ENCODE measurements at regions not wholly inside any gene's neighbourhood (a gene's known extent, or its start where the extent isn't known, plus 50 kb on each side); places are given as distances from the start of the nearest gene placed in this dataset.

GRCh38 chr7:145729691-145730090, 386.9 kb upstream of the CNTNAP2 start:
- no TSS peak for BruUV-seq (replicated peaks)
- CTCF ChIA-PET (ENCODE audit: unreplicated experiment) = no interaction called here
- H3K9me3 ChIP-seq (ENCODE audit: low read length) = no peaks in the 10 kb centered on the region

GRCh38 chr7:145718129-145718528, 398.5 kb upstream of the CNTNAP2 start:
- H3K79me2 ChIP-seq (ENCODE audit: insufficient read depth, low read depth, low read length) = no peaks in the 10 kb centered on the region
- TF ChIP-seq EZH2phosphoT487 (IDR thresholded peaks at IDR 0.05; ENCODE audit: borderline replicate concordance, low read depth, low read length) = no peak
- TF ChIP-seq, protein P1, sequence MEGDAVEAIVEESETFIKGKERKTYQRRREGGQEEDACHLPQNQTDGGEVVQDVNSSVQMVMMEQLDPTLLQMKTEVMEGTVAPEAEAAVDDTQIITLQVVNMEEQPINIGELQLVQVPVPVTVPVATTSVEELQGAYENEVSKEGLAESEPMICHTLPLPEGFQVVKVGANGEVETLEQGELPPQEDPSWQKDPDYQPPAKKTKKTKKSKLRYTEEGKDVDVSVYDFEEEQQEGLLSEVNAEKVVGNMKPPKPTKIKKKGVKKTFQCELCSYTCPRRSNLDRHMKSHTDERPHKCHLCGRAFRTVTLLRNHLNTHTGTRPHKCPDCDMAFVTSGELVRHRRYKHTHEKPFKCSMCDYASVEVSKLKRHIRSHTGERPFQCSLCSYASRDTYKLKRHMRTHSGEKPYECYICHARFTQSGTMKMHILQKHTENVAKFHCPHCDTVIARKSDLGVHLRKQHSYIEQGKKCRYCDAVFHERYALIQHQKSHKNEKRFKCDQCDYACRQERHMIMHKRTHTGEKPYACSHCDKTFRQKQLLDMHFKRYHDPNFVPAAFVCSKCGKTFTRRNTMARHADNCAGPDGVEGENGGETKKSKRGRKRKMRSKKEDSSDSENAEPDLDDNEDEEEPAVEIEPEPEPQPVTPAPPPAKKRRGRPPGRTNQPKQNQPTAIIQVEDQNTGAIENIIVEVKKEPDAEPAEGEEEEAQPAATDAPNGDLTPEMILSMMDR (conservative IDR thresholded peaks at IDR 0.05; ENCODE audit: low read length) = no peak
- H3K27ac ChIP-seq (ENCODE audit: low read depth, low read length, poor library complexity, severe bottlenecking) = no peak overlapping the region
- H3K36me3 ChIP-seq (ENCODE audit: insufficient read depth, low read length) = no peaks in the 10 kb centered on the region
- no peaks in the 10 kb centered on the region for H3K4me1 ChIP-seq (ENCODE audit: insufficient read depth, low read length, poor library complexity, severe bottlenecking)
- BruUV-seq (replicated peaks) = no TSS peak
- intact Hi-C loops (cut with micrococcal nuclease; ENCODE audit: unreplicated experiment) = no loop called here
- ChIA-PET CTCF (ENCODE audit: unreplicated experiment) (no interaction called here), POLR2A (interaction anchor here (1.1 to 1.4 kb wide), 2 partner anchors 10 to 12 kb away, joined by 3 to 4 read pairs; no protein-coding TSS in a partner anchor)
- DNase-seq (ENCODE audit: low spot score) = no peak
- H3K9me2 ChIP-seq (ENCODE audit: insufficient read depth, low read length) = no peaks in the 10 kb centered on the region
- H2AFZ ChIP-seq (ENCODE audit: low read length) = 0 out of 2 replicates have a peak overlapping the region, but pooled peaks have one; percentile 11
- H3K9me3 ChIP-seq (ENCODE audit: low read length) = no peaks in the 10 kb centered on the region
- no peak overlapping the region for H3K4me2 ChIP-seq (ENCODE audit: low read length)
- no peak overlapping the region for H3K4me3 ChIP-seq (ENCODE audit: low read depth, low read length, poor library complexity, severe bottlenecking)
- no peaks in the 10 kb centered on the region for H4K20me1 ChIP-seq (ENCODE audit: insufficient read depth, low read length)

More at GRCh38 chr7:145729691-145730090, 386.9 kb upstream of the CNTNAP2 start:
- POLR2A ChIA-PET = no interaction called here
- intact Hi-C loops (cut with micrococcal nuclease; ENCODE audit: unreplicated experiment) = no loop called here
- H2AFZ ChIP-seq (ENCODE audit: low read length) = peak overlapping the region; percentile 11
- H4K20me1 ChIP-seq (ENCODE audit: insufficient read depth, low read length) = no peaks in the 10 kb centered on the region
- H3K36me3 ChIP-seq (ENCODE audit: insufficient read depth, low read length) = no peaks in the 10 kb centered on the region
- no peaks in the 10 kb centered on the region for H3K9me2 ChIP-seq (ENCODE audit: insufficient read depth, low read length)
- TF ChIP-seq, protein P1 (conservative IDR thresholded peaks at IDR 0.05; ENCODE audit: low read length) = no peak
- TF ChIP-seq EZH2phosphoT487 (IDR thresholded peaks at IDR 0.05; ENCODE audit: borderline replicate concordance, low read depth, low read length) = no peak
- H3K79me2 ChIP-seq (ENCODE audit: insufficient read depth, low read depth, low read length) = no peaks in the 10 kb centered on the region
- DNase-seq (ENCODE audit: low spot score) = no peak
- no peak overlapping the region for H3K27ac ChIP-seq (ENCODE audit: low read depth, low read length, poor library complexity, severe bottlenecking)
- H3K4me3 ChIP-seq (ENCODE audit: low read depth, low read length, poor library complexity, severe bottlenecking) = no peak overlapping the region
- H3K4me1 ChIP-seq (ENCODE audit: insufficient read depth, low read length, poor library complexity, severe bottlenecking) = no peaks in the 10 kb centered on the region
- H3K4me2 ChIP-seq (ENCODE audit: low read length) = no peak overlapping the region

GRCh38 chr7:145700488-145700887, 416.1 kb upstream of the CNTNAP2 start:
- H3K9me2 ChIP-seq (ENCODE audit: insufficient read depth, low read length) = 0 out of 2 replicates have a peak, but pooled peaks cover 4% of the 10 kb centered on the region
- DNase-seq (ENCODE audit: low spot score) = no peak
- no peaks in the 10 kb centered on the region for H3K9me3 ChIP-seq (ENCODE audit: low read length)
- H3K4me1 ChIP-seq (ENCODE audit: insufficient read depth, low read length, poor library complexity, severe bottlenecking) = no peaks in the 10 kb centered on the region
- no peak for TF ChIP-seq EZH2phosphoT487 (IDR thresholded peaks at IDR 0.05; ENCODE audit: borderline replicate concordance, low read depth, low read length)
- TF ChIP-seq, protein P1 (conservative IDR thresholded peaks at IDR 0.05; ENCODE audit: low read length) = no peak
- ChIA-PET POLR2A (interaction anchor here (1.1 kb wide), 1 partner anchor 351 kb away, joined by 5 read pairs; no protein-coding TSS in a partner anchor), CTCF (ENCODE audit: unreplicated experiment) (no interaction called here)
- H2AFZ ChIP-seq (ENCODE audit: low read length) = no peak overlapping the region
- H3K36me3 ChIP-seq (ENCODE audit: insufficient read depth, low read length) = no peaks in the 10 kb centered on the region
- intact Hi-C loops (cut with micrococcal nuclease; ENCODE audit: unreplicated experiment) = no loop called here
- no peaks in the 10 kb centered on the region for H3K79me2 ChIP-seq (ENCODE audit: insufficient read depth, low read depth, low read length)
- H3K4me2 ChIP-seq (ENCODE audit: low read length) = no peak overlapping the region
- BruUV-seq (replicated peaks) = no TSS peak
- no peak overlapping the region for H3K27ac ChIP-seq (ENCODE audit: low read depth, low read length, poor library complexity, severe bottlenecking)
- no peaks in the 10 kb centered on the region for H4K20me1 ChIP-seq (ENCODE audit: insufficient read depth, low read length)
- no peak overlapping the region for H3K4me3 ChIP-seq (ENCODE audit: low read depth, low read length, poor library complexity, severe bottlenecking)

All from OCI-LY7 (cell line).